DND-41 (cell line): ENCODE measurements at regions not wholly inside any gene's neighbourhood (a gene's known extent, or its start where the extent isn't known, plus 50 kb on each side); places are given as distances from the start of the nearest gene placed in this dataset.

ENCODE experiments used
- ATAC-seq: fragments of 200-7000 bp; cut with Tn5 transposase; 3 replicates; pipeline ENCODE4 v1.9.1; 2021; ENCODE audit warnings: low read depth; ENCODE audit not compliant: insufficient read depth
- DNase-seq: peaks from one replicate; pipeline ENCODE4 v3.0.0-alpha.2; 2020
- H2AFZ ChIP-seq: 2 replicates; pipeline ENCODE4 v1.6.0; 2012; ENCODE audit warnings: low read depth, low read length
- H3K27ac ChIP-seq: 2 replicates; pipeline ENCODE4 v1.5.1; 2012; ENCODE audit warnings: low read length, inconsistent platforms
- H3K27me3 ChIP-seq: fragments of 200-600 bp; sonication (generic); 2 replicates; pipeline ENCODE4 v1.6.0; 2012; ENCODE audit warnings: low read length, mild to moderate bottlenecking, inconsistent platforms; ENCODE audit not compliant: insufficient read depth, poor library complexity
- H3K36me3 ChIP-seq: 2 replicates; pipeline ENCODE4 v1.5.1; 2012; ENCODE audit warnings: low read length, inconsistent platforms; ENCODE audit not compliant: insufficient read depth
- H3K4me1 ChIP-seq: 2 replicates; pipeline ENCODE4 v1.5.1; 2012; ENCODE audit warnings: mild to moderate bottlenecking, low read length; ENCODE audit not compliant: insufficient read depth
- H3K4me2 ChIP-seq: 2 replicates; pipeline ENCODE4 v1.6.0; 2012; ENCODE audit warnings: mild to moderate bottlenecking, moderate library complexity, low read length, inconsistent platforms; ENCODE audit not compliant: insufficient read depth
- H3K4me3 ChIP-seq, 2 experiments: fragments of 200-600 bp in 1 of 2; shearing (Covaris generic) in 1 of 2; 2 replicates each; pipeline ENCODE4 v1.5.1; 2012 to 2016; ENCODE audit warnings: inconsistent platforms in 2 of 2, low read length in 2 of 2, mild to moderate bottlenecking in 2 of 2, low read depth in 1 of 2, moderate library complexity in 1 of 2
- H3K79me2 ChIP-seq: 2 replicates; pipeline ENCODE4 v1.6.0; 2012; ENCODE audit warnings: low read length, inconsistent platforms; ENCODE audit not compliant: insufficient read depth
- H3K9ac ChIP-seq: 2 replicates; pipeline ENCODE4 v1.6.0; 2012; ENCODE audit warnings: low read depth, mild to moderate bottlenecking, inconsistent platforms, low read length, moderate library complexity
- H3K9me3 ChIP-seq: 2 replicates; pipeline ENCODE4 v1.5.1; 2012; ENCODE audit warnings: low read length, moderate library complexity, mild to moderate bottlenecking, inconsistent platforms; ENCODE audit not compliant: insufficient read depth, severe bottlenecking
- H4K20me1 ChIP-seq: 2 replicates; pipeline ENCODE4 v1.6.0; 2012; ENCODE audit warnings: low read length; ENCODE audit not compliant: insufficient read depth
- CTCF ChIP-seq: IDR thresholded peaks from 2 replicates; pipeline ENCODE4 v1.5.1; 2012; ENCODE audit warnings: borderline replicate concordance, low read length, moderate library complexity, mild to moderate bottlenecking; ENCODE audit not compliant: poor library complexity, severe bottlenecking; ENCODE audit errors: extremely low read depth
- EZH2 ChIP-seq: IDR thresholded peaks from 3 replicates; pipeline ENCODE4 v1.6.1; 2012; ENCODE audit warnings: borderline replicate concordance, low read depth, mild to moderate bottlenecking, moderate library complexity, low read length, inconsistent platforms; ENCODE audit not compliant: severe bottlenecking

DNA sequence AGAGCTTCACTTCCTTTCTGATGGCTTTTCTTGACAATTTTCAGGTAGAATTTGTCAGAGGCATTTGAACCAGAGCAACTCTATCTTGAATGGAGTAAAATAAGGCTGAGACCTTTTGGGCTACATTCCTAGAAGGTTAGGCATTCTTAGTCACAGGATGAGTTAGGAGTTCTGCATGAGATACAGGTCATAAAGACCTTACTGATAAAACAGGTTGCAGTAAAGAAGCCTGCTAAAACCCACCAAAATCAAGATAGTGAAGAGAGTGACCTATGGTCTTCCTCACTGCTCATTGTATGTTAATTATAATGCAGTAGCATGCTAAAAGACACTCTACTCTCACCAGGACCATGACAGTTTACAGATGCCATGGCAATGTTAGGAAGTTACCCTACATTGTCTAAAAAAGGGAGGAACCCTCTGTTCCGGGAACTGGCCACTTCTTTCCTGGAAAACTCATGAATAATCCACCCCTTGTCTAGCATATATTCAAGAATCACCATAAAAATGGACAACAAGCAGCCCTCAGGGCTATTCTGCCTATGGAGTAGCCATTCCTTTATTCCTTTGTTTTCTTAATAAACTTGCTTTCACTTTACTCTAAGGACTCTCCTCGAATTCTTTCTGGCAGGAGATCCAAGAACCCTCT lies 1519.7 kb upstream of the TENM4 start:
- TF ChIP-seq CTCF (no peak), EZH2 (no peak)
- ATAC-seq (no peak), DNase-seq (no peak)
- Histone ChIP-seq H3K9ac (no peak overlapping the region), H3K36me3 (no peaks in the 10 kb centered on the region), H3K4me1 (no peaks in the 10 kb centered on the region), H3K4me2 (no peak overlapping the region), H3K9me3 (no peaks in the 10 kb centered on the region), H4K20me1 (no peaks in the 10 kb centered on the region), H3K79me2 (no peaks in the 10 kb centered on the region), H3K27ac (no peak overlapping the region), H2AFZ (no peak overlapping the region), H3K27me3 (no peaks in the 10 kb centered on the region), H3K4me3 (no peak overlapping the region)

GRCh38 chr11:80959751-80960150 lies 1518.9 kb upstream of the TENM4 start:
- ATAC-seq = no peak
- TF ChIP-seq CTCF = no peak
- TF ChIP-seq EZH2 = no peak
- no peak for DNase-seq
- H3K27ac ChIP-seq = no peak overlapping the region
- no peak overlapping the region for H3K9ac ChIP-seq
- H3K27me3 ChIP-seq = no peaks in the 10 kb centered on the region
- H3K4me1 ChIP-seq = no peaks in the 10 kb centered on the region
- H3K4me2 ChIP-seq = no peak overlapping the region
- H3K79me2 ChIP-seq = no peaks in the 10 kb centered on the region
- H3K4me3 ChIP-seq = no peak overlapping the region
- no peaks in the 10 kb centered on the region for H3K9me3 ChIP-seq
- no peaks in the 10 kb centered on the region for H3K36me3 ChIP-seq
- H2AFZ ChIP-seq = no peak overlapping the region
- no peaks in the 10 kb centered on the region for H4K20me1 ChIP-seq

DNA sequence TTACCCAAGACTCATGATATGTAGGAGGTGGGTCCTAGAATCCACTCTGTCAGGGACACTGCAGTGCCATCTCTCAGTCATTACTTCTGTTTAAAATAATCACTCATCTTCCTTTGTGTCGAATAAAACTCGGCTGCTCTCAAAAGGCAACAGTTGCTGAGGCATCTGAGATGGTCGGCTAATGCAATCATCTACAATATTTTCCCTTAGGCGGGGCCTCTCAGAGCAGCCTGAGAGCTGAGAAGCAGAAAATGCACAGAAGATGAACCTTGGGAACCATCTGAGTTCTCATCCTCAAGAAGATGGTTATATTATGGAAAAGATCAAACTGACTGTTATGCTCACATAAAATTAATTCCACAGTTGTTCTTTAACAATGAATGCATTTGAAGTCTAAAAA lies 1518.2 kb upstream of the TENM4 start:
- Histone ChIP-seq H3K4me3 (no peak overlapping the region), H3K9me3 (no peaks in the 10 kb centered on the region), H3K27me3 (no peaks in the 10 kb centered on the region), H3K4me2 (no peak overlapping the region), H3K27ac (no peak overlapping the region), H3K9ac (no peak overlapping the region), H3K79me2 (no peaks in the 10 kb centered on the region), H4K20me1 (no peaks in the 10 kb centered on the region), H2AFZ (no peak overlapping the region), H3K36me3 (no peaks in the 10 kb centered on the region), H3K4me1 (no peaks in the 10 kb centered on the region)
- DNase-seq (no peak), ATAC-seq (no peak)
- no peak for TF ChIP-seq EZH2
- TF ChIP-seq CTCF = no peak
